ENCODE measurements at regions not wholly inside any gene's neighbourhood (a gene's known extent, or its start where the extent isn't known, plus 50 kb on each side); places are given as distances from the start of the nearest gene placed in this dataset.

GRCh38 chr10:64409349-64409748 is 888.1 kb downstream of the REEP3 start:
- TF ChIP-seq CTCF (IDR thresholded peaks at IDR 0.05; ENCODE audit: insufficient read depth, low read length, poor library complexity, severe bottlenecking) (no peak), EZH2phosphoT487 (conservative IDR thresholded peaks at IDR 0.05; ENCODE audit: low read length) (no peak)
